Lung (tissue), 11 donors: ENCODE measurements at regions not wholly inside any gene's neighbourhood (a gene's known extent, or its start where the extent isn't known, plus 50 kb on each side); places are given as distances from the start of the nearest gene placed in this dataset.
A peak's percentile ranks its signal among the peaks of the same experiment; 100 is the strongest.

ENCODE experiments used
- ATAC-seq: fragments of 200-7000 bp; cut with Tn5 transposase; one replicate; pipeline ENCODE4 v1.9.1; 2020; ENCODE audit warnings: moderate number of reproducible peaks; ENCODE audit not compliant: insufficient read depth, low FRiP score
- DNase-seq, 3 donors: peaks; one replicate each; pipeline ENCODE4 v3.0.0-alpha.2; 2013 to 2017
- H3K27ac ChIP-seq, 2 donors: one replicate each; pipeline ENCODE4 v1.5.1; 2013; ENCODE audit warnings: mild to moderate bottlenecking in 2 of 2, moderate library complexity in 2 of 2, control low read depth in 1 of 2, inconsistent platforms in 1 of 2, low read depth in 1 of 2, low read length in 1 of 2
- H3K27me3 ChIP-seq, 3 donors: one replicate each; pipeline ENCODE4 v1.5.1; 2013; ENCODE audit warnings: low read length in 2 of 3; ENCODE audit not compliant: control insufficient read depth in 3 of 3, insufficient read depth in 3 of 3
- H3K36me3 ChIP-seq, 4 donors: one replicate each; pipeline ENCODE4 v1.5.1; 2013; ENCODE audit warnings: low read length in 4 of 4, mild to moderate bottlenecking in 1 of 4, moderate library complexity in 1 of 4; ENCODE audit not compliant: control insufficient read depth in 4 of 4, insufficient read depth in 4 of 4
- H3K4me1 ChIP-seq, 5 donors: one replicate each; pipeline ENCODE4 v1.5.1; 2013; ENCODE audit warnings: low read length in 5 of 5, mild to moderate bottlenecking in 2 of 5, moderate library complexity in 1 of 5; ENCODE audit not compliant: control insufficient read depth in 5 of 5, insufficient read depth in 5 of 5
- H3K4me3 ChIP-seq: one replicate; pipeline ENCODE4 v1.5.1; 2013; ENCODE audit warnings: mild to moderate bottlenecking, control low read depth, moderate library complexity
- H3K9ac ChIP-seq, 2 donors: one replicate each; pipeline ENCODE4 v1.5.1; 2013; ENCODE audit warnings: low read length in 2 of 2, control low read depth in 1 of 2; ENCODE audit not compliant: insufficient read depth in 1 of 2
- H3K9me3 ChIP-seq, 4 donors: one replicate each; pipeline ENCODE4 v1.5.1; 2013; ENCODE audit warnings: low read length in 3 of 4, mild to moderate bottlenecking in 1 of 4, moderate library complexity in 1 of 4; ENCODE audit not compliant: control insufficient read depth in 4 of 4, insufficient read depth in 3 of 4
- WGBS, 2 donors: extraction: QIAGEN DNeasy Blood & Tissue Kit; methylation state at CpG; one replicate each; pipeline ENCODE4 v1.1.7; 2013; 5-methylcytosine and 5-hydroxymethylcytosine counted together
- TF ChIP-seq, protein P1 (sequence below): IDR thresholded peaks from 2 replicates; pipeline ENCODE4 v1.5.1; 2012; ENCODE audit warnings: mild to moderate bottlenecking; ENCODE audit errors: control extremely low read depth, extremely low read depth
- donor health status: control.
- donor health status: control.
- donor health status: Bipolar disorder and iron deficiency.
- donor health status: healthy.
- donor health status: DM: yes; HTN: yes; CAD: no.

- ATAC-seq (no peak), DNase-seq (peak; percentile 54 to 97 (median 96))
- Histone ChIP-seq H3K9ac (no peak overlapping the region), H3K4me3 (no peak overlapping the region), H3K36me3 (no peaks in the 10 kb centered on the region), H3K9me3 (no peaks in the 10 kb centered on the region), H3K4me1 (peaks cover 0 to 35% (median 8%) of the 10 kb centered on the region in 5 donors), H3K27ac (no peak overlapping the region), H3K27me3 (no peaks in the 10 kb centered on the region)
- TF ChIP-seq, protein P1, sequence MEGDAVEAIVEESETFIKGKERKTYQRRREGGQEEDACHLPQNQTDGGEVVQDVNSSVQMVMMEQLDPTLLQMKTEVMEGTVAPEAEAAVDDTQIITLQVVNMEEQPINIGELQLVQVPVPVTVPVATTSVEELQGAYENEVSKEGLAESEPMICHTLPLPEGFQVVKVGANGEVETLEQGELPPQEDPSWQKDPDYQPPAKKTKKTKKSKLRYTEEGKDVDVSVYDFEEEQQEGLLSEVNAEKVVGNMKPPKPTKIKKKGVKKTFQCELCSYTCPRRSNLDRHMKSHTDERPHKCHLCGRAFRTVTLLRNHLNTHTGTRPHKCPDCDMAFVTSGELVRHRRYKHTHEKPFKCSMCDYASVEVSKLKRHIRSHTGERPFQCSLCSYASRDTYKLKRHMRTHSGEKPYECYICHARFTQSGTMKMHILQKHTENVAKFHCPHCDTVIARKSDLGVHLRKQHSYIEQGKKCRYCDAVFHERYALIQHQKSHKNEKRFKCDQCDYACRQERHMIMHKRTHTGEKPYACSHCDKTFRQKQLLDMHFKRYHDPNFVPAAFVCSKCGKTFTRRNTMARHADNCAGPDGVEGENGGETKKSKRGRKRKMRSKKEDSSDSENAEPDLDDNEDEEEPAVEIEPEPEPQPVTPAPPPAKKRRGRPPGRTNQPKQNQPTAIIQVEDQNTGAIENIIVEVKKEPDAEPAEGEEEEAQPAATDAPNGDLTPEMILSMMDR = no peak
- WGBS, 2 donors = 21 to 34% methylated on average over 8 of the region's 8 CpGs
Observed at GRCh38 chr16:65716737-65717700, 595.2 kb upstream of the CDH11 start.

DNA sequence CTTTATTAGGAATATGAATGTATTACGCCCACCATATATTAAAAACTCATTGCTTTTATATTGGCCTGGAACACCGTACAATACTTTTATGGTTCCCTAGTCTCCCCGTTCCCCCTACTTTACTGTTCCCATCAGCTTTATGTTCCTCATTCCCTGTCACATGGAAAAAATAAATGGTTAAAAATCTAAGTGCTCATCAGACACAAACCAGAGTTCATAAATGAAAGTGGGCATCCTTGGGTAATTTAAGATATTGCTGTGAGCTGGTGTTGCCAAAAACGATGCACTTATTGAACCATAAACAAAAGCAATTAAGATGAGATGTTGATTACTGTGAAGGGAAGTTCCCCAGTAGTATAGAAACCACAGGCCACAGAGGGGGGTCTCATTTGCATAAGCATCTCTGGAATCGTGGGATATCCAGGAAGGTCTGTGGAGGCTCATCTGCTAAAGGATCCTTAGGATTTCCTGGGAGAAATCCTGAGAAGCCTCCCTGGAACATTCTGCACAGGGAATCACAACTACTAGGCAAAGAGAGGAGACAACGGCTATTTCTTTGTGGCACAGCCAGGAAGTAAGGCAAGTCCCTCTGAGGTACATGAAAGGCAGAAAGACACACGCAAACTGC, 591.4 kb upstream of the CDH11 start:
- no peak for ATAC-seq
- H3K4me3 ChIP-seq = no peak overlapping the region
- no peaks in the 10 kb centered on the region for H3K36me3 ChIP-seq
- no peak for DNase-seq
- 55 to 57% methylated on average over 7 of the region's 7 CpGs for WGBS, 2 donors
- peaks cover 0 to 30% (median 8%) of the 10 kb centered on the region in 5 donors for H3K4me1 ChIP-seq
- no peak overlapping the region for H3K9ac ChIP-seq
- no peak overlapping the region for H3K27ac ChIP-seq
- peaks cover 0 to 3% (median 0%) of the 10 kb centered on the region in 4 donors for H3K9me3 ChIP-seq
- TF ChIP-seq, protein P1 = no peak
- H3K27me3 ChIP-seq = no peaks in the 10 kb centered on the region

- Histone ChIP-seq H3K27me3 (no peaks in the 10 kb centered on the region), H3K4me3 (no peak overlapping the region), H3K36me3 (no peaks in the 10 kb centered on the region), H3K9me3 (peaks cover 0 to 3% (median 0%) of the 10 kb centered on the region in 4 donors), H3K4me1 (peaks cover 0 to under 1% (median 0%) of the 10 kb centered on the region in 5 donors), H3K9ac (no peak overlapping the region), H3K27ac (no peak overlapping the region)
- WGBS, 2 donors = 83 to 92% methylated on average over 8 of the region's 8 CpGs
- ATAC-seq (no peak), DNase-seq (no peak)
- TF ChIP-seq, protein P1 = no peak
Observed at GRCh38 chr16:65710107-65710506, 588.2 kb upstream of the CDH11 start.
